IMR-90 (cell line): ENCODE measurements at regions not wholly inside any gene's neighbourhood (a gene's known extent, or its start where the extent isn't known, plus 50 kb on each side); places are given as distances from the start of the nearest gene placed in this dataset.

Source experiments
- ATAC-seq: fragments of 200-7000 bp; cut with Tn5 transposase; 2 replicates; pipeline ENCODE4 v1.9.1; 2020; ENCODE audit warnings: low read depth, mild to moderate bottlenecking, moderate library complexity
- BruUV-seq: library from RNA; stranded (reverse); fragments of 400-500 nt; replicated peaks from 2 replicates; lab custom pipeline; 2021; lab: Mats Ljungman, UMichigan
- CTCF ChIA-PET: fragments of 300-600 bp; formaldehyde crosslinking; extraction: SDS; loops from one replicate; lab custom pipeline; 2021; ENCODE audit warnings: antibody characterized with exemption; lab: Yijun Ruan, JAX
- POLR2A ChIA-PET: fragments of 300-600 bp; sonication (Branson Sonifier 250); formaldehyde crosslinking; loops from one replicate; lab custom pipeline; 2022; ENCODE audit warnings: antibody characterized with exemption; ENCODE audit not compliant: unreplicated experiment; lab: Charles Lee
- DNase-seq: peaks from one replicate; pipeline ENCODE4 v3.0.0; 2013
- H2AFZ ChIP-seq: replicated peaks from 2 replicates; pipeline ENCODE3; 2013; ENCODE audit warnings: low read length, mild to moderate bottlenecking; ENCODE audit not compliant: poor library complexity
- H2AK5ac ChIP-seq: 2 replicates; pipeline ENCODE4 v1.6.1; 2013; ENCODE audit warnings: low read depth, low read length, inconsistent platforms
- H2AK9ac ChIP-seq: replicated peaks from 2 replicates; pipeline ENCODE3; 2013; ENCODE audit warnings: mild to moderate bottlenecking, low read depth, low read length, moderate library complexity; ENCODE audit not compliant: poor library complexity
- H2BK120ac ChIP-seq: 2 replicates; pipeline ENCODE4 v1.6.1; 2013; ENCODE audit warnings: low read depth, low read length, inconsistent platforms
- H2BK15ac ChIP-seq: 3 replicates; pipeline ENCODE4 v1.6.1; 2013; ENCODE audit warnings: low read depth, low read length, inconsistent platforms
- H2BK20ac ChIP-seq: 2 replicates; pipeline ENCODE4 v1.6.1; 2013; ENCODE audit warnings: low read depth, mild to moderate bottlenecking, inconsistent platforms, low read length, moderate library complexity
- H2BK5ac ChIP-seq: 2 replicates; pipeline ENCODE4 v1.6.1; 2013; ENCODE audit warnings: mild to moderate bottlenecking, low read depth, low read length, inconsistent platforms; ENCODE audit not compliant: poor library complexity, severe bottlenecking
- H3K14ac ChIP-seq: replicated peaks from 2 replicates; pipeline ENCODE4 v1.6.1; 2013; ENCODE audit warnings: low read depth, low read length, inconsistent platforms
- H3K18ac ChIP-seq: 2 replicates; pipeline ENCODE4 v1.6.1; 2013; ENCODE audit warnings: low read depth, low read length, control low read depth
- H3K23ac ChIP-seq: 2 replicates; pipeline ENCODE4 v1.6.1; 2013; ENCODE audit warnings: low read depth, low read length, inconsistent platforms
- H3K27ac ChIP-seq: 2 replicates; pipeline ENCODE4 v1.5.1; 2013; ENCODE audit warnings: mild to moderate bottlenecking, control low read depth, low read length; ENCODE audit not compliant: insufficient read depth
- H3K27me3 ChIP-seq: 2 replicates; pipeline ENCODE4 v1.6.1; 2013; ENCODE audit warnings: low read length; ENCODE audit not compliant: control insufficient read depth, insufficient read depth
- H3K36me3 ChIP-seq: 2 replicates; pipeline ENCODE4 v1.6.1; 2013; ENCODE audit warnings: low read length, mixed read lengths; ENCODE audit not compliant: control insufficient read depth, insufficient read depth
- H3K4ac ChIP-seq: 2 replicates; pipeline ENCODE4 v1.6.1; 2013; ENCODE audit warnings: low read depth, low read length, inconsistent platforms
- H3K4me1 ChIP-seq: 2 replicates; pipeline ENCODE4 v1.6.1; 2013; ENCODE audit warnings: low read length, mixed read lengths; ENCODE audit not compliant: control insufficient read depth, insufficient read depth
- H3K4me2 ChIP-seq: 2 replicates; pipeline ENCODE4 v1.6.1; 2013; ENCODE audit warnings: low read depth, mild to moderate bottlenecking, control low read depth, low read length, moderate library complexity
- H3K4me3 ChIP-seq: 2 replicates; pipeline ENCODE4 v1.5.1; 2013; ENCODE audit warnings: low read depth, mild to moderate bottlenecking, control low read depth, low read length, moderate library complexity; ENCODE audit not compliant: insufficient read depth
- H3K56ac ChIP-seq: 2 replicates; pipeline ENCODE4 v1.6.1; 2013; ENCODE audit warnings: low read length, inconsistent platforms; ENCODE audit not compliant: insufficient read depth; ENCODE audit errors: extremely low read depth
- H3K79me1 ChIP-seq, 2 experiments: 2 replicates each; pipeline ENCODE4 v1.6.1; 2013; ENCODE audit warnings: low read length in 2 of 2, inconsistent platforms in 1 of 2, low read depth in 1 of 2
- H3K9ac ChIP-seq: 2 replicates; pipeline ENCODE4 v1.6.1; 2013; ENCODE audit warnings: low read depth, low read length, control low read depth
- H3K9me1 ChIP-seq: 2 replicates; pipeline ENCODE4 v1.6.1; 2013; ENCODE audit warnings: low read length, inconsistent platforms; ENCODE audit not compliant: insufficient read depth
- H3K9me3 ChIP-seq: 2 replicates; pipeline ENCODE4 v1.6.1; 2013; ENCODE audit warnings: low read length; ENCODE audit not compliant: control insufficient read depth, insufficient read depth
- H4K20me1 ChIP-seq: 2 replicates; pipeline ENCODE4 v1.6.1; 2013; ENCODE audit warnings: low read length, inconsistent platforms; ENCODE audit not compliant: insufficient read depth
- H4K5ac ChIP-seq: 2 replicates; pipeline ENCODE4 v1.6.1; 2013; ENCODE audit warnings: mild to moderate bottlenecking, low read depth, low read length, control low read depth
- H4K8ac ChIP-seq, 2 experiments: 2 replicates each; pipeline ENCODE4 v1.6.1; 2013; ENCODE audit warnings: low read depth in 2 of 2, low read length in 2 of 2, control low read depth in 1 of 2, inconsistent platforms in 1 of 2
- H4K91ac ChIP-seq: 2 replicates; pipeline ENCODE4 v1.6.1; 2013; ENCODE audit warnings: low read depth, low read length, inconsistent platforms; ENCODE audit not compliant: insufficient read depth
- BHLHE40 ChIP-seq: fragments of 150-350 bp; IDR thresholded peaks from 2 replicates; pipeline ENCODE4 v1.6.1; 2016; ENCODE audit warnings: mild to moderate bottlenecking, low read depth, low read length
- CEBPB ChIP-seq: IDR thresholded peaks from 2 replicates; pipeline ENCODE4 v1.6.1; 2012; ENCODE audit warnings: low read depth, low read length, improper control_type of control experiment
- CHD1 ChIP-seq: IDR thresholded peaks from 2 replicates; pipeline ENCODE4 v1.6.1; 2012; ENCODE audit warnings: low read depth, low read length, improper control_type of control experiment
- CTCF ChIP-seq: conservative IDR thresholded peaks from 2 replicates; pipeline ENCODE4 v1.5.1; 2012; ENCODE audit warnings: mild to moderate bottlenecking, low read depth, low read length, improper control_type of control experiment
- ELK1 ChIP-seq: fragments of 150-350 bp; IDR thresholded peaks from 2 replicates; pipeline ENCODE4 v1.6.1; 2016; ENCODE audit warnings: low read depth, mild to moderate bottlenecking, low read length, moderate library complexity, borderline replicate concordance
- FOS ChIP-seq: fragments of 150-350 bp; IDR thresholded peaks from 2 replicates; pipeline ENCODE4 v1.6.1; 2016; ENCODE audit warnings: low read depth, low read length
- MAFK ChIP-seq: IDR thresholded peaks from 2 replicates; pipeline ENCODE4 v1.6.1; 2012; ENCODE audit warnings: low read depth, low read length, improper control_type of control experiment
- MAZ ChIP-seq: IDR thresholded peaks from 2 replicates; pipeline ENCODE4 v1.6.1; 2012; ENCODE audit warnings: low read depth, mild to moderate bottlenecking, low read length, improper control_type of control experiment, moderate library complexity, borderline replicate concordance
- NFE2L2 ChIP-seq: fragments of 150-350 bp; IDR thresholded peaks from 2 replicates; pipeline ENCODE4 v1.6.1; 2016; ENCODE audit warnings: low read depth, mild to moderate bottlenecking, low read length
- POLR2A ChIP-seq: IDR thresholded peaks from 2 replicates; pipeline ENCODE4 v1.6.1; 2012; ENCODE audit warnings: mild to moderate bottlenecking, low read depth, low read length
- RAD21 ChIP-seq: IDR thresholded peaks from 2 replicates; pipeline ENCODE4 v1.6.1; 2012; ENCODE audit warnings: low read length, improper control_type of control experiment
- RCOR1 ChIP-seq: IDR thresholded peaks from 2 replicates; pipeline ENCODE4 v1.6.1; 2012; ENCODE audit warnings: mild to moderate bottlenecking, low read length, improper control_type of control experiment; ENCODE audit not compliant: insufficient replicate concordance
- RFX5 ChIP-seq: IDR thresholded peaks from 2 replicates; pipeline ENCODE4 v1.8.0; 2012; ENCODE audit warnings: low read depth, mild to moderate bottlenecking, low read length, moderate library complexity
- SMC3 ChIP-seq: fragments of 150-350 bp; IDR thresholded peaks from 2 replicates; pipeline ENCODE4 v1.6.1; 2016; ENCODE audit warnings: low read depth, mild to moderate bottlenecking, antibody characterized with exemption, low read length, moderate library complexity
- WGBS, 2 experiments: methylation state at CpG; one replicate each; pipeline versions ENCODE4 v1.1.5 to v1.1.7; 2013; ENCODE audit warnings: missing lambda C conversion rate in 2 of 2; ENCODE audit not compliant: insufficient read length in 1 of 2; ENCODE audit errors: extremely low coverage in 2 of 2; 5-methylcytosine and 5-hydroxymethylcytosine counted together
- dilution Hi-C: fragments of 300-500 bp; cut with HindIII; formaldehyde crosslinking; loops from one replicate; pipeline ENCODE4 v1.14.3; 2018; ENCODE audit warnings: low sequenced_read_pairs; ENCODE audit not compliant: unreplicated experiment
- in situ Hi-C: fragments of 300-500 bp; cut with MboI; formaldehyde crosslinking; loops from 3 replicates; pipeline ENCODE4 v1.14.3; 2019; ENCODE audit warnings: low sequenced_read_pairs, inconsistent platforms, mixed read lengths
- intact Hi-C: fragments of 100-400 bp; cut with micrococcal nuclease; formaldehyde crosslinking; loops from 2 replicates; pipeline ENCODE4 v1.10.0; 2022

- no peak overlapping the region for H3K4me3 ChIP-seq
- no peaks in the 10 kb centered on the region for H3K9me1 ChIP-seq
- DNase-seq (no peak), ATAC-seq (no peak)
- no peak overlapping the region for H3K9ac ChIP-seq
- H4K5ac ChIP-seq, result no peak overlapping the region
- no peak overlapping the region for H3K27ac ChIP-seq
- H3K23ac ChIP-seq, result no peak overlapping the region
- BruUV-seq, result no TSS peak
- no peak overlapping the region for H2AFZ ChIP-seq
- H4K20me1 ChIP-seq, result no peaks in the 10 kb centered on the region
- no peak overlapping the region for H2BK120ac ChIP-seq
- H3K4ac ChIP-seq, result no peak overlapping the region
- no peaks in the 10 kb centered on the region for H3K27me3 ChIP-seq
- H4K91ac ChIP-seq, result no peak overlapping the region
- no peak overlapping the region for H4K8ac ChIP-seq
- WGBS, 2 experiments, result 20% methylated on average over 1 of the region's 4 CpGs; no CpG with 5 or more reads in 1 of the 2 experiments
- TF ChIP-seq CHD1 (no peak), FOS (no peak), SMC3 (no peak), MAFK (no peak), CTCF (no peak), NFE2L2 (no peak), RCOR1 (no peak), RAD21 (no peak), CEBPB (no peak), ELK1 (no peak), BHLHE40 (no peak), MAZ (no peak), RFX5 (no peak), POLR2A (no peak)
- H2AK9ac ChIP-seq, result no peak overlapping the region
- ChIA-PET CTCF (no interaction called here), POLR2A (no interaction called here)
- in situ Hi-C loops (no loop called here), dilution Hi-C loops (no loop called here), intact Hi-C loops (no loop called here)
- no peaks in the 10 kb centered on the region for H3K9me3 ChIP-seq
- no peaks in the 10 kb centered on the region for H3K4me1 ChIP-seq
- H3K4me2 ChIP-seq, result no peak overlapping the region
- no peaks in the 10 kb centered on the region for H3K36me3 ChIP-seq
- H2BK5ac ChIP-seq, result no peak overlapping the region
- H3K18ac ChIP-seq, result no peak overlapping the region
- H3K14ac ChIP-seq, result no peak overlapping the region
- H3K56ac ChIP-seq, result no peak overlapping the region
- H2BK20ac ChIP-seq, result no peak overlapping the region
- H2BK15ac ChIP-seq, result no peak overlapping the region
- H2AK5ac ChIP-seq, result no peak overlapping the region
- H3K79me1 ChIP-seq, result no peaks in the 10 kb centered on the region
Measured at GRCh38 chrX:42837101-42837726, 59.3 kb upstream of the PPP1R2C start.
